ENCODE measurements at regions not wholly inside any gene's neighbourhood (a gene's known extent, or its start where the extent isn't known, plus 50 kb on each side); places are given as distances from the start of the nearest gene placed in this dataset.

- TF ChIP-seq POLR2A (IDR thresholded peaks at IDR 0.05): no peak
- TF ChIP-seq CTCF (IDR thresholded peaks at IDR 0.05): no peak
- no peak for TF ChIP-seq POLR2AphosphoS5 (IDR thresholded peaks at IDR 0.05)
- 69% methylated on average over 6 of the region's 6 CpGs for WGBS
- Histone ChIP-seq H3K4me3 (no peak overlapping the region), H3K4me1 (replicated peaks) (no peaks in the 10 kb centered on the region), H3K9me3 (no peaks in the 10 kb centered on the region), H3K27ac (no peak overlapping the region), H3K27me3 (replicated peaks; ENCODE audit: insufficient read depth) (no peaks in the 10 kb centered on the region), H3K36me3 (no peaks in the 10 kb centered on the region)
- no peak for DNase-seq (ENCODE audit: low spot score)
- intact Hi-C loops (cut with DNase I): no loop called here
These were observed 985.3 kb upstream of the FLRT2 start for GRCh38 chr14:84544486-84545131.

- DNase-seq (ENCODE audit: low spot score): no peak
- Histone ChIP-seq H3K36me3 (no peaks in the 10 kb centered on the region), H3K27me3 (replicated peaks; ENCODE audit: insufficient read depth) (no peaks in the 10 kb centered on the region), H3K4me3 (no peak overlapping the region), H3K9me3 (no peaks in the 10 kb centered on the region), H3K4me1 (replicated peaks) (no peaks in the 10 kb centered on the region), H3K27ac (no peak overlapping the region)
- no peak for TF ChIP-seq CTCF (IDR thresholded peaks at IDR 0.05)
- TF ChIP-seq POLR2AphosphoS5 (IDR thresholded peaks at IDR 0.05): no peak
- TF ChIP-seq POLR2A (IDR thresholded peaks at IDR 0.05): no peak
- intact Hi-C loops (cut with DNase I): no loop called here
- WGBS: 57% methylated on average over 2 of the region's 2 CpGs
These were observed 983.7 kb upstream of the FLRT2 start for GRCh38 chr14:84546236-84546635.

DNA sequence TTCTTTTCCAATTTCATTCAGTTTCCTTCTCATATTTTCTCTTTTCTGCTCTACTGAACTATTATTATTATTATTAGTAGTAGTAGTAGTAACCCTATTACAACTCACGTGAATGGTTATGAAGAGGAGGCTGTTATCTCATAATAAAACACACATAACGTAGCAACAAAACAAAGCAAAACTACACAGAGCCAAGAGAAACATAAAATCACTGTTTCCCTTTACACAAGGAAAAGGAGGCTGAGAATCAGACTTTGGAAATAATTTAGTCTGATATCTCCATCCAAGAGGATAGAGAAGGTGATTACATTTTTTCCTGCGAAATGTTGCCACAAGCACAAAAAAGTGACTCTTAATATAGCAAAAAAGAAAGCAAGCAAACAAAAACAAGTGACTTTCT is 975.8 kb upstream of the FLRT2 start:
- no peak for DNase-seq (ENCODE audit: low spot score)
- 67% methylated on average over 3 of the region's 3 CpGs for WGBS
- TF ChIP-seq POLR2AphosphoS5 (IDR thresholded peaks at IDR 0.05) (no peak), CTCF (IDR thresholded peaks at IDR 0.05) (no peak), POLR2A (IDR thresholded peaks at IDR 0.05) (no peak)
- Histone ChIP-seq H3K27ac (no peak overlapping the region), H3K36me3 (no peaks in the 10 kb centered on the region), H3K9me3 (no peaks in the 10 kb centered on the region), H3K4me3 (no peak overlapping the region), H3K4me1 (replicated peaks) (no peaks in the 10 kb centered on the region), H3K27me3 (replicated peaks; ENCODE audit: insufficient read depth) (no peaks in the 10 kb centered on the region)
- intact Hi-C loops (cut with DNase I): no loop called here

DNA sequence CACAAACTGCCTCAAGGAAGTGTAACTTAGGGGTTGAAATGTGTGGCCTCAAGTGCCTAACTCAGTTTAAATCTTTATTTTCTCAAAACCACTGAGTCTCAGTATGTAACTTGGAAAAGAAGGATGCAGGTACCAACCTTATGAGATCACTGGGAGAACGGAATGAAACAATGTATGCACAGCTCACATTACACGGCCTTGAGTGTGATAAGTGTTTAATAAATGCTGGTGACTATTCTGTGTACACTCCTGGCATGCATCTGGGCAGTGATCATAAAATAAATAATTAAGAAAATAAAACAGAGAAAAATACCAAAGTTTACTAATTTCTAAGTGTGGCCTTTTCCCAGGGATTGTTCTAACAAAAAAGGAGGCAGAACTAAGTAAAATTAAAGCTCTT is 974.5 kb upstream of the FLRT2 start:
- no peak overlapping the region for H3K27ac ChIP-seq
- H3K9me3 ChIP-seq: no peaks in the 10 kb centered on the region
- no peak overlapping the region for H3K4me3 ChIP-seq
- TF ChIP-seq POLR2A (IDR thresholded peaks at IDR 0.05) (no peak), CTCF (IDR thresholded peaks at IDR 0.05) (no peak), POLR2AphosphoS5 (IDR thresholded peaks at IDR 0.05) (no peak)
- no peaks in the 10 kb centered on the region for H3K36me3 ChIP-seq
- no peaks in the 10 kb centered on the region for H3K27me3 ChIP-seq (replicated peaks; ENCODE audit: insufficient read depth)
- DNase-seq (ENCODE audit: low spot score): no peak
- WGBS: 48% methylated on average over 2 of the region's 2 CpGs
- intact Hi-C loops (cut with DNase I): no loop called here
- no peaks in the 10 kb centered on the region for H3K4me1 ChIP-seq (replicated peaks)

DNA sequence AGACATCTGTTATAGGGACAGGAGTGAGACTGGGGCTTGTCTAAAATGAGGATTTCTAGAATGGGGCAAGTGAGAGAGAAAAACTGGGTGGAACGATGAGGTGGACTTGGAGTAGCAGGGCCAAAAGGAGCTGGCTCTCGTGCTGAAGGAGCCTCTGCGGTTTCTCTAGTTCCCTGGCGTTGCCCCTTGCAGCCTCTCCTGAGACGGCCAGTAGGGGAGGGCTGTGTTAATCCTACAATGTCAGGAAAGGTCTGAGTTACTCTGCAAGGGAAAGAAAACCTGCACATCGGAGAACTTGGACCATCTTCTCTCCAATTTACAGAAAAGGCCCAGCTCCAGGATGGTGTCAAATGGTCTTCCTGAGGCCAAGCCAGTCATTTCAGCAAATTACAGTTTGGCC is 963.8 kb upstream of the FLRT2 start:
- DNase-seq (ENCODE audit: low spot score): no peak
- no peak for TF ChIP-seq POLR2AphosphoS5 (IDR thresholded peaks at IDR 0.05)
- TF ChIP-seq POLR2A (IDR thresholded peaks at IDR 0.05): no peak
- no peak for TF ChIP-seq CTCF (IDR thresholded peaks at IDR 0.05)
- Histone ChIP-seq H3K36me3 (no peaks in the 10 kb centered on the region), H3K4me1 (replicated peaks) (no peaks in the 10 kb centered on the region), H3K9me3 (no peaks in the 10 kb centered on the region), H3K27ac (no peak overlapping the region), H3K27me3 (replicated peaks; ENCODE audit: insufficient read depth) (no peaks in the 10 kb centered on the region), H3K4me3 (no peak overlapping the region)
- intact Hi-C loops (cut with DNase I): no loop called here
- 83% methylated on average over 6 of the region's 6 CpGs for WGBS

Measured in prostate gland (tissue), 2 donors.